HG03457 (cell line): ENCODE measurements at regions not wholly inside any gene's neighbourhood (a gene's known extent, or its start where the extent isn't known, plus 50 kb on each side); places are given as distances from the start of the nearest gene placed in this dataset.
"Not testable (repeated sequence)": the region's sequence is repeated elsewhere in the genome, so short reads cannot be mapped to it uniquely, and the experiment has no call there.

Experiments used
- ATAC-seq: cut with Tn5 transposase; IDR thresholded peaks from one replicate; pipeline ENCODE4 v1.9.1; 2021; ENCODE audit warnings: moderate number of reproducible peaks; ENCODE audit not compliant: unreplicated experiment

GRCh38 chr4:62588671-62589070, 1388.5 kb downstream of the ADGRL3 start:
- ATAC-seq = no peak

GRCh38 chr4:62571494-62571893, 1371.4 kb downstream of the ADGRL3 start:
- ATAC-seq = no peak

GRCh38 chr4:62560858-62561257, 1360.7 kb downstream of the ADGRL3 start:
- no peak for ATAC-seq

GRCh38 chr4:62550121-62550520, 1350.0 kb downstream of the ADGRL3 start:
- no peak for ATAC-seq

- ATAC-seq = no peak
Measured at GRCh38 chr4:62549601-62550000, 1349.5 kb downstream of the ADGRL3 start.

GRCh38 chr4:62548765-62549164, 1348.6 kb downstream of the ADGRL3 start:
- no peak for ATAC-seq

GRCh38 chr4:62548108-62548524, 1348.0 kb downstream of the ADGRL3 start:
- no peak for ATAC-seq

GRCh38 chr4:62544428-62544827, 1344.3 kb downstream of the ADGRL3 start:
- ATAC-seq = no peak

- no peak for ATAC-seq
Measured at GRCh38 chr4:62543002-62543401, 1342.9 kb downstream of the ADGRL3 start.

GRCh38 chr4:62533573-62533972, 1333.4 kb downstream of the ADGRL3 start:
- ATAC-seq = no peak

- no peak for ATAC-seq
Measured at GRCh38 chr4:62531731-62532130, 1331.6 kb downstream of the ADGRL3 start.

GRCh38 chr4:62531264-62531663, 1331.1 kb downstream of the ADGRL3 start:
- ATAC-seq = no peak

- no peak for ATAC-seq
Measured at GRCh38 chr4:62528874-62529273, 1328.7 kb downstream of the ADGRL3 start.

GRCh38 chr4:62526671-62527070, 1326.5 kb downstream of the ADGRL3 start:
- no peak for ATAC-seq

GRCh38 chr4:62523256-62523655, 1323.1 kb downstream of the ADGRL3 start:
- ATAC-seq = no peak

- ATAC-seq = no peak
Measured at GRCh38 chr4:62522273-62522672, 1322.1 kb downstream of the ADGRL3 start.

GRCh38 chr4:62517716-62518115, 1317.6 kb downstream of the ADGRL3 start:
- no peak for ATAC-seq

- ATAC-seq = no peak
Measured at GRCh38 chr4:62513306-62513705, 1313.2 kb downstream of the ADGRL3 start.

- no peak for ATAC-seq
Measured at GRCh38 chr4:62512271-62512670, 1312.1 kb downstream of the ADGRL3 start.

- no peak for ATAC-seq
Measured at GRCh38 chr4:62510228-62510627, 1310.1 kb downstream of the ADGRL3 start.

GRCh38 chr4:62500296-62500695, 1300.2 kb downstream of the ADGRL3 start:
- ATAC-seq = no peak

GRCh38 chr4:62495032-62495431, 1294.9 kb downstream of the ADGRL3 start:
- ATAC-seq = no peak

- ATAC-seq = not testable (repeated sequence)
Measured at GRCh38 chr4:62491756-62492155, 1291.6 kb downstream of the ADGRL3 start.

GRCh38 chr4:62490635-62491034, 1290.5 kb downstream of the ADGRL3 start:
- ATAC-seq = no peak
